ENCODE measurements at regions not wholly inside any gene's neighbourhood (a gene's known extent, or its start where the extent isn't known, plus 50 kb on each side); places are given as distances from the start of the nearest gene placed in this dataset.

GRCh38 chr2:103734911-103735310 is 973.1 kb downstream of the TMEM182 start:
- TF ChIP-seq ZNF544 (tag by site-specific recombination; IDR thresholded peaks at IDR 0.05) = no peak
- no peak for TF ChIP-seq CTCF (tag by site-specific recombination; IDR thresholded peaks at IDR 0.05)
- TF ChIP-seq ZSCAN30 (tag by site-specific recombination; IDR thresholded peaks at IDR 0.05) = no peak
- TF ChIP-seq GLIS2 (tag by site-specific recombination; IDR thresholded peaks at IDR 0.05) = no peak
